Neural cell (in vitro differentiated cells): ENCODE measurements at regions not wholly inside any gene's neighbourhood (a gene's known extent, or its start where the extent isn't known, plus 50 kb on each side); places are given as distances from the start of the nearest gene placed in this dataset.

Experiments used
- CTCF ChIP-seq: fragments of 450-650 bp; IDR thresholded peaks from 2 replicates; pipeline ENCODE4 v1.5.1; 2014; ENCODE audit warnings: antibody characterized with exemption, mild to moderate bottlenecking, moderate library complexity; ENCODE audit not compliant: poor library complexity, severe bottlenecking
- EZH2 ChIP-seq: fragments of 200-600, 300-800 bp; shearing (Covaris generic), sonication (generic); IDR thresholded peaks from 2 replicates; pipeline ENCODE4 v1.6.1; 2014; ENCODE audit warnings: antibody characterized with exemption, low read length, borderline replicate concordance, mild to moderate bottlenecking; ENCODE audit not compliant: insufficient read depth, poor library complexity, severe bottlenecking
- MXI1 ChIP-seq: fragments of 450-650 bp; conservative IDR thresholded peaks from 2 replicates; pipeline ENCODE4 v1.6.1; 2014; ENCODE audit warnings: antibody characterized with exemption, mild to moderate bottlenecking; ENCODE audit not compliant: poor library complexity, severe bottlenecking
- POLR2AphosphoS5 ChIP-seq: IDR thresholded peaks from 2 replicates; pipeline ENCODE4 v1.6.1; 2012
- RAD21 ChIP-seq: fragments of 450-650 bp; conservative IDR thresholded peaks from 2 replicates; pipeline ENCODE4 v1.6.1; 2014; ENCODE audit warnings: antibody characterized with exemption, mild to moderate bottlenecking, moderate library complexity
- TF ChIP-seq, protein P1 (sequence below): IDR thresholded peaks from 2 replicates; pipeline ENCODE4 v1.6.1; 2012; ENCODE audit warnings: borderline replicate concordance

DNA sequence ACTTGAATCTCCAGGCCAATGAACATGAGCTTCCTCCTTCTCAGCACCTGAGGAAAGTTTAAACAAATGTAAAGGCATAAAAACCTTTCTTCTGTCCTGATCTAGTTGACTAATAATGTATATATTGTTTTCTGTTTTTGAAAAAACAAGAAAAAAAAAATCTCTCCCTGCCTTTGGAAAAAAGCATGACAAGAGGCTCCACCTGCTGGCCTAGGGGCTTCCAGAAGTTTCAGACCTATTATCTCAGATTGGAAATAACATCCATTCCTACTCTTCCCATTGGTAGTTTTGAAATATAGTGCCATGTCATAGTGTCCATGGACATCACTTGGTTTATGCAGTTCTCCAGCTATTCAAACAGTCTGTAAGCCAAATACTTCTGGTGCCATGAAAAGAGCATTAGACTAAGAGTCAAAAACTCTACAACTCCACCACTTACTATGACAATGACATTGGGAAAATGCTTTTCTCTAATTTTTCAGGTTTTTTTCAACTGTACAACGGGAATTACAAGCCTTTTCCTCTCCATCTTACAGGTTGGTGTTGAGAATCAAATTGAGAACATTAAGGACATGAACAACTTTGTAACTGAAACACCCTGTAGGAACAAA is 409.6 kb upstream of the MPDZ start:
- TF ChIP-seq CTCF (peak; percentile 32), EZH2 (no peak), POLR2AphosphoS5 (no peak), MXI1 (no peak), RAD21 (no peak)
- TF ChIP-seq, protein P1, sequence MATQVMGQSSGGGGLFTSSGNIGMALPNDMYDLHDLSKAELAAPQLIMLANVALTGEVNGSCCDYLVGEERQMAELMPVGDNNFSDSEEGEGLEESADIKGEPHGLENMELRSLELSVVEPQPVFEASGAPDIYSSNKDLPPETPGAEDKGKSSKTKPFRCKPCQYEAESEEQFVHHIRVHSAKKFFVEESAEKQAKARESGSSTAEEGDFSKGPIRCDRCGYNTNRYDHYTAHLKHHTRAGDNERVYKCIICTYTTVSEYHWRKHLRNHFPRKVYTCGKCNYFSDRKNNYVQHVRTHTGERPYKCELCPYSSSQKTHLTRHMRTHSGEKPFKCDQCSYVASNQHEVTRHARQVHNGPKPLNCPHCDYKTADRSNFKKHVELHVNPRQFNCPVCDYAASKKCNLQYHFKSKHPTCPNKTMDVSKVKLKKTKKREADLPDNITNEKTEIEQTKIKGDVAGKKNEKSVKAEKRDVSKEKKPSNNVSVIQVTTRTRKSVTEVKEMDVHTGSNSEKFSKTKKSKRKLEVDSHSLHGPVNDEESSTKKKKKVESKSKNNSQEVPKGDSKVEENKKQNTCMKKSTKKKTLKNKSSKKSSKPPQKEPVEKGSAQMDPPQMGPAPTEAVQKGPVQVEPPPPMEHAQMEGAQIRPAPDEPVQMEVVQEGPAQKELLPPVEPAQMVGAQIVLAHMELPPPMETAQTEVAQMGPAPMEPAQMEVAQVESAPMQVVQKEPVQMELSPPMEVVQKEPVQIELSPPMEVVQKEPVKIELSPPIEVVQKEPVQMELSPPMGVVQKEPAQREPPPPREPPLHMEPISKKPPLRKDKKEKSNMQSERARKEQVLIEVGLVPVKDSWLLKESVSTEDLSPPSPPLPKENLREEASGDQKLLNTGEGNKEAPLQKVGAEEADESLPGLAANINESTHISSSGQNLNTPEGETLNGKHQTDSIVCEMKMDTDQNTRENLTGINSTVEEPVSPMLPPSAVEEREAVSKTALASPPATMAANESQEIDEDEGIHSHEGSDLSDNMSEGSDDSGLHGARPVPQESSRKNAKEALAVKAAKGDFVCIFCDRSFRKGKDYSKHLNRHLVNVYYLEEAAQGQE = no peak
